HG02884 (cell line): ENCODE measurements at regions not wholly inside any gene's neighbourhood (a gene's known extent, or its start where the extent isn't known, plus 50 kb on each side); places are given as distances from the start of the nearest gene placed in this dataset.

Experiments used
- ATAC-seq: cut with Tn5 transposase; IDR thresholded peaks from one replicate; pipeline ENCODE4 v1.9.1; 2021; ENCODE audit warnings: mild to moderate bottlenecking, moderate library complexity; ENCODE audit not compliant: unreplicated experiment

DNA sequence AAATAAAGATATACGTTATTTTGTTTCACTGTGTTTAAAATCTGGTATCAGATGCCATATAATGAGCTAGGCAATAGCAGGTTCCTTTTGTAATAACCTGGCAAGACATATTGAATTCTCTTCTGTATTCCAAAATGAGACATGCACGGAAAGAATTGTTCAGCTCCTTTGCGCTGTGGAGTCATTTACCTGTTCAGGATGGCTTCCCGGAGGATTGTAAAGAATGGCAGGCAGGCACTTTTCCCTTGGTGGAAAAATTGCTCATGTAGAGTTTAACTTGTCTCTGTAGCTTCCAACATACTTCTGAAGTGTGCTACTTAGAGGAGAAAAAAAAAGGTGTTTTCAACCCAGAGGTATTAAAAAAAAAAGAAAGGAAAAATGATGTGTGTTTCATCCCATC, 805.2 kb downstream of the GALC start:
- ATAC-seq: no peak

DNA sequence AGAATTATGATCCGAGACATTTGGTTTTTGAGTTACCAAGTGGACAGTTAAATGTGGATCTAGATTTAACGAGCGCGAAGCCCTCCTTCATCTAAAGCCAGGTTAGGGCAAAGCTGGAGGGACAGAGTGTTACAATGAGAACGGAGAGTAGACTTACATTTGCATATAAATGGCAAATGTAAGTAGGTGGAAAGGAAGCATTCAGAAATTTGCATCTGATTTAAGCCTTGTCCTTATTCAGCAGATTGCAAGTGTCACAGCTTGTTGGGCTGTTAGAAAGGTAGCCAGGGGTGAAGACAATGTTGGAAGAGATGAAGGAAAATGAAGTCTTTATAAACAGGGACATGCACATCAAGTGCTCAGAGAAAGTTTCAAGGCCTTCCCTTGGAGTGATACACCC, 806.2 kb downstream of the GALC start:
- no peak for ATAC-seq

DNA sequence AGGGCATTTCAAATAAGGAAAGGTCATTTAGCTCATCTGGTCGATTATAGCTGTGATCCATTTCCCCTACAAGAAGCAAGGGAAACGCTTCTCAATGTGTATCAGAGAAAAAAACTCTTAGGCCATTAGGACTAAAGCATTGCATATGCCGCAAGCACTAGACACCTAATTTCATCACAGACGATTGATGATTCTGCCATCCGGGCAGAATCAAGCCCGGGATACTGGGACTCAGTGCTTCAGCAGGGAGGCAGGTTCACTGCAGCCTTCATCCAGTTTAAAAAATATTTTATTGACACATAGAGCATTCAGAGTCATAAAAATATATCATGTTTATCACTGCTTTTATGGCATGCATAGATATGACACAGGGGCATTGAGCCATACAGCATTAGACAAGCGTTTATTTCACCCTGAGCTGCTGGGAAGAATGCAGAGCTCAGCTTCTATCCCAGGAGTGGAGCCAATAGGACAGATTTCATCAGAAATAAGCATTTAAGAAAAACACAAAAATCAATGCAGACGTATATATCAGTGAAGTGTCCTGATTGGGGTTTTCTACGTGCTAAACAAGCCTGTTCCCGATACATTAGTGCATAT, 806.9 kb downstream of the GALC start:
- ATAC-seq: no peak

DNA sequence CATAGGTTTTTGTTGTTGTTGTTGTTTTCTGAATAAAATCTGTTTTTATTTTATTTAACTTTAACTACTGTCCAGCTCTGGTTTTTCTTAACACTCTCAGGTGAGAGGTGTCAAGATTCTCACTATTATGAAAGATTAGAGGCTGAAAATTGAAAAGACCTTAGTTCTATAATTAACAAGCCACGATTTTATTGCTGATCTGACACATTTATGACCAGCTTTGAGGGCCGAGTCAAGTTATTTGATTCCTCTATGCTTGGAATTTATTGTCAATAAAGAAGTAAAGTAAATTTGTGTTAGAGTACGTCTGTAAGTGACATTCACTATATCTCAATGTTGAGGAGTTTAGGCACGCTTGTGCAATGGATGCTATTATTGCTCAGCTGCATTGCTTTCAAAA, 808.8 kb downstream of the GALC start:
- no peak for ATAC-seq

DNA sequence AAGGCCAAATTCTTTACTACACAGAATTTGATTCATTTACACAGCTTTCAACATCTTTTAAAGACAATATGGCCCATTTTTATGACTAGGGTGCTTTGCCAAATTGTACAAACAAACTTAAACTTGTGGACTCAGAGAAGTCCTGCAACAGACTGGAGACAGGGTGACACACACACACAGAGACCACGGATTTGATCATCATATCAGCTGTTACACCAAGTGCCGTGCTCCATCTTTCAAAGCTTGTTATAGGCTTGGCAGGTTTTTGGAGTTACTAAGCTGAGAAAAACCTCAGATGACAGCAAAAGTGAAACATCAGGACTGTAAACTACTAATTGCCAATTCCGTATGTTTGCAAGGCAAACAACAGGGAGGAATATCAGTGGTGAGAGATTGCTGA, 811.7 kb downstream of the GALC start:
- ATAC-seq: no peak

DNA sequence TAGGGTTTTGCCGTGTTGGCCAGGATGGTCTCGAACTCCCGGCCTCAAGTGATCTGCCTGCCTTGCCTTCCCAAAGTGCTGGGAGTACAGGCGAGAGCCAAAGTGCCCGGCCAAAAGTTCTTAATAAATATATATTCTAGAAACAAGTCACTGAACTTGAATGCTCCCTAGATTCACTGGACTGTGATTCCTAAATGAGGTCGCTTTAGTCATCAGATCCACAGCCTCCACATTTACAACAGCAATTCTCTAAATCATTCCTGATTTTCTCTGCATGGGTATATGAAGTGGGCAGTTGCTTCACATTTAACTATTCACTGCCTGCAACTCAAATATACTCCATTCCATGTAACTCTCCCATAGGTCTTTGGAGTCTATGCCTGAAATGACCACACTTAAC, 813.0 kb downstream of the GALC start:
- ATAC-seq: no peak

DNA sequence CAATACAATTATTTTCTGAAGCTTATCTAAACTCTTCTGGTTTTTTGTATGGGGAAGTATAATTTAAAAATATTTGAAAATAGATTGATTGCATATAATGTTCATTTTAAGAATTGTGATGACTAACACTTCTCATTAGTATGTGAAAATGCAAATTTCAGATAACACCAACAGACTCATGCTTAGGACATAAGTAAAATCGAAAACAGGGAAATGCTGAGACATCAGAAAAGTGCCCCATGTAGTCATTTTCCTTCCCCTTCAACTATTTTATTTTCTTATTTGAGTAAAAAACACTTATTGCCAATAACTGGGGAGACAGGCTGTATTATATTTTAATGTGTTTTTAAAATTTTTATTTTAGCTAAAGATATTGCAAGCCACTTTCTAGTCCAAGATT, 814.7 kb downstream of the GALC start:
- ATAC-seq: no peak

DNA sequence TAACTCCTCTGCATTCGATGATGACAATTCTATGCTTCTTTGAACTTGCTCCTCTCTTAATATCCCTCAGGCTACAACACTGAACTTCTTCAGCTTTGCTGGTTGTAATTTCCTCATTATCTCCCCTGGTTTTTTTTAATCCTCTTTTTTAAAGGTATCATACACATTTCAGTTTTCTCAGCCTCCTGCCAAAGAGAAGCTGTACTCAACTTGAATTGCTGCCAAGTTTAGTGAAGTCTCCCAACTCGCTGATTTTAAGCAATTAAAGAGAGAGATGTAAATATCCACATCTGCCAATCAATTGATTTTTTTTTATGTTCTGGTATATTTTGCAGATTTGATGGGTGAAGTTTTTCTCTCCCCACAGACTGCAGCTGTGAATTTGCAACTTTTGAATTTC, 817.8 kb downstream of the GALC start:
- ATAC-seq: no peak

DNA sequence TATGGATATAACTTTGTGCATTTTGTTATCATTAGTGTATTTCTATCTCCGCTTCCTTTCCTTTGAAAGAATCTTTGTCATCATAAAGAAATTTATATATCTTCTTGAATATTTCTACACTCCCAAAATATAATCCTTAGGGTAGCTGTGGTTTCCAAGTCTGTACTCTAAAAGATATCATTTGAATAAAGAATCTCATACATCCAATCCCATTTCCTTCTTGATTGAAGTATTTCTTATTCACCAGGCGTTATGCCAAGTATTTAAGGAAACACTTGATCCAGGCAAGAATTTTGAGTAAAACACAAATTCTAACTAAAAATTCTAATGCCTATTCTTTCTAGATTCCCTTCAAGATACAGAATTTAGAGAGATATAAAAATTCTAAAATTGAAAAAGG, 821.8 kb downstream of the GALC start:
- ATAC-seq: no peak

DNA sequence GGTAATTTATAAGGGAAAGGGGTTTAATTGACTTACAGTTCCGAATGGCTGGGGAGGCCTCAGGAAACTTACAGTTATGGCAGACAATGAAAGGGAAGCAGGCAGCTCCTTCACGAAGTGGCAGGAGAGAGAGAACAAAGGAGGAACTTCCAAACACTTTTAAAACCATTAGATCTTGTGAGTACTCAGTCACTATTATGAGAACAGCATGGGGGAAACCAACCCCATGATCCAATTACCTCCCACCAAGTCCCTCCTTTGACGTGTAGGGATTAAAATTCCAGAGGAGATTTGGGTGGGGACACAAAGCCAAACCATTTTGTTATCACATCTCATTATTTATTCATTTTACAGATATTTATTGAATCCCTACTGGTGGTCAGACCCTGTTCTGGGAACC, 822.8 kb downstream of the GALC start:
- no peak for ATAC-seq

DNA sequence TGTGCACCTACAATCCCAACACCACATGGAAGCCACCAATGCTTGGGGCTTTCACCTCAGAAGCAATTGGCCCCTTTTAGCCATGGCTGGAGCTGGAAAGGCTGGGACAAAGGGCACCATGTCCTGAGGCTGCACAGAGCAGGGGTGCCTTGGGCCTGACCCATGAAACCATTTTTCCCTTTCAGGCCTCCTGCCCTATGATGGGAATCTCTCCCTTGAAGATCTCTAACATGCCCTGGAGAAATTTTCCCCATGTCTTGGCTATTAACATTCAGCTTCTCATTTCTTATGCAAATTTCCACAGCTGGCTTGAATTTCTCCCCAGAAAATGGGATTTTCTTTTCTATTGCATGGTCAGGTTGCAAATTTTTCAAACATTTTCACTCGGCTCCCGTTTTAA, 823.6 kb downstream of the GALC start:
- ATAC-seq: no peak

DNA sequence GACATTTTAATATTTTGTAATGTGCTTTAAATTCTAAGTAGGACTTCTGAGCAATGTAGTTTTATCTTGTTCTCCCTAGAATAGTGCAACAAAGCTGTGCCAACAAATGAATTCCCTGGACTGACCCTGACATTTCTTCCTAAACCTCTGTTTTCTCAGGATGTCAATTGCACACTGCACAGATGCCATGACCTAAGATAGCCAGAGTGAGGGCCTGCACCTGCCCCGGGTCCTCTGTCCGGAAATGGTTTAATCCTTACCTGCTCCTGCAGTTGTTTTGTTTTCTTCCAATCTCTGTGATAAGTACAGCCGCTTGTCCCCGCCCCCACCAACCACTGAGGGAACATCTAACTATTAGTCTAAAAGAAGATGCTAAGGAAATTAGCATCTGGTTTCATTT, 831.5 kb downstream of the GALC start:
- ATAC-seq: no peak

DNA sequence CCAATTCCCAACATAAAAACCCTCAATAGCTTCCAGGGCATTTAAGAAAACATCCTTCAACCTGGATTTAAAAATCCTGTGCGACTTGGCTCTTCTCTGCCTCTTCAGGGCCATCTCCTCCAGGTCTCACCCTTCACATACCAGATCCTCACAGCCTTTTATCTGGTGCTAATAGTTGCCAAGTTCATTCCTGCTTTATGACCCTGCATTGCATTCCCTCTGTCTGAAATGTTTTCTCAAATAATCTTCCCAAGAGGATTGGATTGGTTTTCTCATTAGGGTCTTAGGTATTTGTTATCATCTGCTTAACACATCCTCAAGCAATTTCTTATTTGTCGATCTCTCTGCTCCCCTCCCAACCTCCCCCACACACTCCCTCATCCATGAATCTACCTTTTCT, 832.0 kb downstream of the GALC start:
- no peak for ATAC-seq

DNA sequence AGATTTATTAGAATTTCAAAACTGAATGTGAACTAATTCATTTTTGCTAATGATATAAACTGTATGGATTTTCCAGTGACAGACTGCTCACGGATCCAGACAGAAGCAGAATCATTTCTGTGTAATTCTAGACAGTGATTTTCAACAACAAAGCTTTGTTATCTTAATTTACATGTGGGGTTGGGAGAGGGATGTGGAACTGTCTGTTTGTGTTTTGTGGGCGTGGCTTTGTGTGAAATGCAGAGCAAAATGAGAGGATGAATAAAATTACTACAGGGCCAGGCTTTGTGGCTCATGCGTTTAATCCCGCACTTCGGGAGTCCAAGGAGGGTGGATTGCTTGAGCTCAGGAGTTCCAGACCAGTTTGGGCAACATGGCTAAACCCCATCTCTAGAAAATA, 834.7 kb downstream of the GALC start:
- no peak for ATAC-seq

DNA sequence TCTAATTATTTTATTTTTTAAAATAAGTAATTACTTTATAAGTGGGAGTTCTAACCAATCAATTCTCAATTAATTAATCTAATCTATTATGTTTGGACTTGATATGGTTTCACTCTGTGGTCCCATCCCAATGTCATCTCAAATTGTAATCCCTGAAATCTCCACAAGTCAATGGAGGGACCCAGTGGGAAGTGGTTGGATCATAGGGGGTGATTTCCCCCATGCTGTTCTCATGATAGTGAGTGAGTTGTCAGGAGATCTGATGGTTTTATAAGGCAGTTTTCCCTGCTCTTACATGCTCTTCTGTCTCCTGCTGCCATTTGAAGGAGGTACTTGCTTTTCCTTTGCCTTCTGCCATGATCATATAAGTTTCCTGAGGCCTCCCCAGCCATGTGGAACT, 836.1 kb downstream of the GALC start:
- ATAC-seq: no peak

DNA sequence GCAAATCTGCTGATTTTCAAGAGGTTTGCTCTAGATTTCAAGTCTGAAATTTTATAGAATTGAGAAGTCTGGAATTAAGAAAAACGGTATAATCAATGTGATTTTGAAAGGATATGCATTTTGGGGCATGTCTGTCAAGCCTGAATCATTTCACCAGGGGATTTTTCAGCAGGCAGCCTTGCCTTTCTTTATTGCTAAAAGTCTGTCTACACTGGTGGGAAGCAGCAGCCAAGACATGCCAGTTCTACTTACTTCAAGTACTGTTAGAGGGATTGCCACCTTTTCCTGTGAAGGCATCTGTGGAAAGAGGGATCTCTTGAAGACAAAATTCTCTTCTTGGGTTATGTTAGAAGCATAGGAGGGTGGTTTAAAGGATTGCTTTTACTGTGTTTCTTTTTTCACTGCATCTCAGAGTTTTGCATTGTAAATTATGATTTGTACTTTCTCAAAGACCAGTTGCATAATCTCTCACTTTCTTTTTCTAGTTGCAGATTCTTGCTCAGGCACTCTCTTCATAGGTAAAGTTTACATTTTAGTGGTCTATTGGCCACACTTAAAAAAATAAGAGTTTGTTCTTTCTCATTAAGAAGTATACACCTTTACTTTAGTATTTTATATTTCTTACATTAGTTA, 837.0 kb downstream of the GALC start:
- ATAC-seq: no peak

DNA sequence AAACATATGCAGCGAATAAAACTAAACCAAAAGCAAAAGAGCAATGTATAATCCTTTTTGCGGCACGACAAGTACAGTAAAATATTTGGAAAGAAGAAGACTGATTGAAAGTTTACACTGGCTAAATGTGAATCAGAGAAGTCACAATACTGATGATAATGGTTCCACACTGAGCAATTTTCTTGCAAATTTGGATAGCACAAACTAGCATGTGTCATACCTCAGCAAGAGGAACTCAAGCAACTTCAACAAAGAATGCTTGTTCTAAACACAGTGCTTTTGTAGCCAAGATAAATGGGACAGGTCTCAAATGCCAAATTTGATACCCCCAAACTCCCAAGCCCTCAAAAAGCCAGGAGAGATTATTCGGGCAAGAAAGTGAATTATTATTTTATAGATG, 839.1 kb downstream of the GALC start:
- ATAC-seq: no peak

DNA sequence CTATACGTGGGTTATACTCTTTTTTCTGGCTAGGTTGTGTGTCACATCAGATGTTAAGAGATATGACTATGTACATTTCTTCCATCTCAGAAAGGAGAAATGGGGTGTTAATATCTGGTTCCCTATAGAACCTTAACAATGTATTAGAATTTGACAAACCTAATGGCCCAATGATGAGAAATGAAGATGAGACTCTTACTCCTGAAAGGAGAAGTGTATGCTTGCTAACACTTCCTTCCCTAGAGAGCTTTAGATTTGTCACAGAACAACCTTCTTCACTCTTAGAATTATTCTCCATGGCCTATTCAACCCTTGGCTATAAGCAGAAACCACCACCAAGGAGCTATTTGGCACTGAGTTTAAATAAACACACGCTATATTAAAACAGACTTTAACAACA, 839.6 kb downstream of the GALC start:
- ATAC-seq: no peak

DNA sequence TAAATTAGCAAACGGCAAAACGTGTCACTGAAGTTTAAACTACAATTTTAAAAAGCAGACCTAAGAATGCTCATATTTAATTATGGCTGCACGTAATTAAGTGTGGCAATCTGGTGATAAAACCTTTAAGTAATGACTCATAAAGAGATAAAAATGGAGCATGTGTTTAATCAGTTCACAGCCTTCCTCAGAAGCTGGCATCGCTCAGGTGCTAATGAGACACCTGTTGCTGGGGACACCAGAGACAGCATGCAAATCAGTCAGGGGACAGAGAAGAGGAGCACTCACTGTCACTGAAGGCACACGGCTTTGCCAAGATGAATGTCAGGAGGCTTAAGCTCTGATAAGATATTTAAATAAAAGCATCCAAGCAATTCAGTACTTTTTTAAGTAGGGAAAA, 840.3 kb downstream of the GALC start:
- no peak for ATAC-seq

DNA sequence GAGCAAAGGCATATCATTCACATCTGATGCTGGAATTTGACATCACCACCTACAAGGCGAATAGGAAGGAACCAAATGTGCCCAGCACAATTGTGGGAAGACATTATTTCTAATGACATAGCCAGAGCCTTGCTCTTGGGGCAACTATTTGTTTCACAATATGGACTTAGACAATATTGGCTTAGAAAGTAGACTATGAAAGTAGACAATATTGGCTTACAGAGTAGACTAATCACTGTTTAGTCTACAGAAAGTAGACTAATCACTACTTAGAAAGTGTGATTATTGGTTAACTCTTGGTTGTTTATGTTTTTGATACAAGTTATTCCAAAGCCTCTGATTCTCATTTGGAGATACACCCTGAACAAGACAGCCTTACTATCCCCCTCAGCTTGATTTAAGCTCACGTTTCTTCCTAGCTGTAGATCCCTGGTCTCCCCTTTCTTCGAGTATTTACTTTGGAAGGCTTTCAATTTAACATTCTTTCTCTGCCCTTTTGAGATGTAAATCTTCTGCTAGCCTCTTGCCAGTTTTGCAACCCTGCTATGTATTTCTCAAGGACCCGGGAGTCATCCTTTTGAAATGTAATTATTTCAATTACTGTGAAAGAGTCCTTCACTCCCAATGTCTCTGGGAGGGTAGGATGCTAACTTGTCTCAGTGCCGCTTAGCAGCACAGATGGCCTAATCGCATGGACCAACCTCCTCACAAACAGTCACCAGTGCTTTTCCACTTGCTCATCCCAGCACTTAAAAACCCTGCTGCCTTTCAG, 843.2 kb downstream of the GALC start:
- ATAC-seq: no peak

DNA sequence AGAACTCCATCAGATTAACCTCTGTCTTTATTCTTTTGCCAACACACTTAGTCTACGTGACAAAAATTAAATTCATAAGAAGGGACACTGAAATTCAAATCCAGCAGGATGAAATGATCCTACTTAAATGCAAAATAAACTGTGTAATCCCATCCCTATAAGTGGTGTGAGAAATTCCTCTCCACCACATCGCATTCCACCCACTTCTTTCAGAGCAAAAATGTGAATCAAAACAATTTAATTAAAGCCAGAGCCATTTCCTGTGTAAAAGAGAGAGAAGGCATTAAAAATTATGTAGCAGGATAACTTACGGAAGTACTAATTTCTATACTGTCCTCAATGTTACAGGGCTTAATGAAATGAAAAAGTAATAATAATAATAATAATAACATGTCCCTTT, 844.3 kb downstream of the GALC start:
- no peak for ATAC-seq

DNA sequence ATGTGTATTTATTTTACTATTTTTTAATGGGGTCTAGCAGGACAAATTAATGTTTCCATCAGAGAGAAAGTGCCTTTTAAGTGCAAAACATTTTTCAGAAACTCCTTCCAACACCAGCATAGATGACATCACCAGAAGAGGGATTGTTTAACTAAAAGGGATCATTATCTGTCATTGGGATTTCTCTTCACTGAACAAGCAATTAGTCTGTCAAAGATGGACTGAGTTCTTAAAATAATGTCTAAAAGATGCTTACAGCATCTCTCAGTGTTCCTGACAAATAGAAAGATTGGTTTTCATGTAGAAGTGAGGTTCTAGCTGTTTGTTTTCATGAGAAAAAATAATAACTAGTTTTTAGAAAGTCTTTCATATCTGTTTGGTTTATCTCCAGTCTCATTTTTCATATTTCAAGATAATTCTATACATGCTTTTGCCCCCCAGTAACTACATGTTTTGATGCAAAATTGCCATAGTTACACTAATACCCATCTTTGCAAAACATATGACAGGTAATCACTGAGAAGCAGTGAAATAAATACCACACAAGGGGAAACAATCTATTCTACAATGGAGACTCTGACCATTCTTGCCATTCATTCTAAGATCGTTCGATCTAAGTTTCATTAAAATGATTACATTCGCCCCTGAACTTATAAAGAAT, 850.3 kb downstream of the GALC start:
- no peak for ATAC-seq
